WTC11 (cell line): ENCODE measurements at regions not wholly inside any gene's neighbourhood (a gene's known extent, or its start where the extent isn't known, plus 50 kb on each side); places are given as distances from the start of the nearest gene placed in this dataset.

Source experiments
- ATAC-seq: fragments of 200-7000 bp; cut with Tn5 transposase; 2 replicates; pipeline ENCODE4 v1.10.0; 2021; ENCODE audit warnings: mild to moderate bottlenecking, moderate library complexity
- CTCF ChIA-PET: fragments of 300-600 bp; sonication (Branson Sonifier 250); formaldehyde crosslinking; loops from one replicate; lab custom pipeline; 2021; ENCODE audit warnings: antibody characterized with exemption; lab: Charles Lee
- POLR2A ChIA-PET: fragments of 350-600 bp; sonication (Branson Sonifier 250); formaldehyde crosslinking; loops from one replicate; lab custom pipeline; 2021; ENCODE audit warnings: antibody characterized with exemption; lab: Charles Lee
- DNase-seq: peaks from one replicate; pipeline ENCODE4 v3.0.0; 2021; ENCODE audit warnings: low spot score
- H3K27ac Mint-ChIP-seq: 2 replicates; pipeline ENCODE4 v1.8.0; 2021; ENCODE audit warnings: mixed read lengths
- H3K27me3 Mint-ChIP-seq: 2 replicates; pipeline ENCODE4 v1.8.0; 2021; ENCODE audit warnings: low read depth, mild to moderate bottlenecking, moderate library complexity, mixed read lengths
- H3K36me3 Mint-ChIP-seq: 2 replicates; pipeline ENCODE4 v1.8.0; 2021; ENCODE audit warnings: mixed read lengths
- H3K4me1 Mint-ChIP-seq: 2 replicates; pipeline ENCODE4 v1.8.0; 2022; ENCODE audit warnings: mixed read lengths
- H3K4me3 Mint-ChIP-seq: 2 replicates; pipeline ENCODE4 v1.8.0; 2021; ENCODE audit warnings: mild to moderate bottlenecking, moderate library complexity, mixed read lengths
- H3K9me3 Mint-ChIP-seq: 2 replicates; pipeline ENCODE4 v1.8.0; 2021; ENCODE audit warnings: mixed read lengths
- CREM ChIP-seq: sonication (generic); formaldehyde crosslinking; IDR thresholded peaks from 2 replicates; pipeline ENCODE4 v1.8.1; 2022; ENCODE audit warnings: mild to moderate bottlenecking, missing genetic modification reagents, moderate library complexity
- GABPB1 ChIP-seq: sonication (generic); formaldehyde crosslinking; IDR thresholded peaks from 2 replicates; pipeline ENCODE4 v1.8.1; 2023; ENCODE audit warnings: mild to moderate bottlenecking, missing genetic modification reagents
- GTF2I ChIP-seq: fragments of 250-450 bp; sonication (Bioruptor Pico); conservative IDR thresholded peaks from 2 replicates; pipeline ENCODE4 v1.4.0; 2021; ENCODE audit warnings: mild to moderate bottlenecking
- IRF2 ChIP-seq: sonication (generic); formaldehyde crosslinking; IDR thresholded peaks from 2 replicates; pipeline ENCODE4 v1.8.0; 2022; ENCODE audit warnings: low read depth, missing genetic modification reagents, borderline replicate concordance
- JAZF1 ChIP-seq: fragments of 250-450 bp; sonication (Bioruptor Pico); IDR thresholded peaks from 2 replicates; pipeline ENCODE4 v1.9.0; 2021; ENCODE audit warnings: moderate library complexity, mild to moderate bottlenecking, inconsistent platforms
- MYBL2 ChIP-seq: sonication (generic); formaldehyde crosslinking; IDR thresholded peaks from 2 replicates; pipeline ENCODE4 v1.8.1; 2023; ENCODE audit warnings: mild to moderate bottlenecking, moderate library complexity, missing genetic modification reagents
- NR2C2 ChIP-seq: sonication (generic); formaldehyde crosslinking; IDR thresholded peaks from 2 replicates; pipeline ENCODE4 v1.8.0; 2022; ENCODE audit warnings: mild to moderate bottlenecking, missing genetic modification reagents
- ZNF232 ChIP-seq: sonication (generic); formaldehyde crosslinking; IDR thresholded peaks from 2 replicates; pipeline ENCODE4 v1.8.0; 2022; ENCODE audit warnings: mild to moderate bottlenecking, missing genetic modification reagents
- ZNF416 ChIP-seq: fragments of 250-450 bp; sonication (Bioruptor Pico); IDR thresholded peaks from 2 replicates; pipeline ENCODE4 v1.9.0; 2021; ENCODE audit warnings: mild to moderate bottlenecking, inconsistent platforms
- ZNF423 ChIP-seq: fragments of 250-450 bp; sonication (Bioruptor Pico); IDR thresholded peaks from 2 replicates; pipeline ENCODE4 v2.1.2; 2022; ENCODE audit warnings: mild to moderate bottlenecking, moderate library complexity
- TF ChIP-seq, protein P1 (sequence below): fragments of 250-450 bp; sonication (Bioruptor Pico); conservative IDR thresholded peaks from 2 replicates; pipeline ENCODE4 v1.9.0; 2021; ENCODE audit warnings: mild to moderate bottlenecking
- TF ChIP-seq, protein P2 (sequence below): sonication (generic); formaldehyde crosslinking; IDR thresholded peaks from 2 replicates; pipeline ENCODE4 v1.8.0; 2022; ENCODE audit warnings: mild to moderate bottlenecking, missing genetic modification reagents
- TF ChIP-seq, protein P3 (sequence below): sonication (generic); formaldehyde crosslinking; IDR thresholded peaks from 2 replicates; pipeline ENCODE4 v1.8.1; 2022; ENCODE audit warnings: low read depth, missing genetic modification reagents, borderline replicate concordance
- TF ChIP-seq, protein P4 (sequence below): sonication (generic); formaldehyde crosslinking; IDR thresholded peaks from 2 replicates; pipeline ENCODE4 v1.8.0; 2022; ENCODE audit warnings: mild to moderate bottlenecking, missing genetic modification reagents
- TF ChIP-seq, protein P5 (sequence below): sonication (generic); formaldehyde crosslinking; IDR thresholded peaks from 2 replicates; pipeline ENCODE4 v1.8.1; 2022; ENCODE audit warnings: mild to moderate bottlenecking, moderate library complexity, missing genetic modification reagents
- TF ChIP-seq, protein P6 (sequence below): sonication (generic); formaldehyde crosslinking; IDR thresholded peaks from 2 replicates; pipeline ENCODE4 v1.8.0; 2023; ENCODE audit warnings: mild to moderate bottlenecking, missing genetic modification reagents

DNA sequence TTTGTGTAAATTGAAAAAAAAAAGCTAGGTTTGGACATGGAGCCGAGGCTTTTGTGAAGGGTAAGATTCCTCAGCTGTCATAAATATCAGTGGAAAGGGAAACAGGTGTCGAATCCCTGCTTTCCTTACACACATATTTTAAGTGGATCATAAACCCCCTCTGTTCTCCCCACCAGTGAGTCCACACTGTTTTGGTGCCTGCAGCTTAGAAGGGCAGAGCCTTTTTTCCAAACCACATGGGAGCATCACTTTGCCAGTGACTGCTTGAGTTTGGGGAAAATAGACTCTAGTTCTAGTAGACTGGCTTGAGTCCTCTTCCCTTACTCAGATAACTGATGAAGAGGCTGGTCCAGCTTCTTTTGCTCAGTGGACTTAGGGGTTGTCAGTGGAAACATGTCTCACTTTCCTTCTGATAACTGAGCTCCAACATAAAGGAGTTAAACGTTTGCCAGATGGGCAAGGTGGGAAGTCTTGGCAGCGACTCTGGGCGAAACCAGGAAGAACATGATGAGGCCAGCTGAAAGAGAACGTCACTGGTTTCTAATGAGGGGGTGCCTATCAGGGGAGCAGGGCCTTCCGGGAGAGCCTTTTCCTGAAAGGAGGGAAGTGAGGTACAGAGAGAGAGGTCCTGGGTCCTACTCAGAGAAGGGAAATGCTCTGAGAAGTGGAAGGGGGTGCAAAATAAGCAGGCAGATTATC, 168.1 kb upstream of the PARP11 start:
- peaks cover 3% of the 10 kb centered on the region for H3K27me3 Mint-ChIP-seq
- peaks cover 19% of the 10 kb centered on the region for H3K9me3 Mint-ChIP-seq
- peaks cover 18% of the 10 kb centered on the region for H3K4me1 Mint-ChIP-seq
- POLR2A ChIA-PET: interaction anchor here (0.5 kb wide), 1 partner anchor 328 kb away, joined by 3 read pairs; no protein-coding TSS in a partner anchor
- no peak for ATAC-seq
- DNase-seq: no peak
- H3K36me3 Mint-ChIP-seq: peaks cover 7% of the 10 kb centered on the region
- CTCF ChIA-PET: interaction anchor here (0.5 to 5.8 kb wide), 4 partner anchors 79 to 236 kb away, joined by 3 to 43 read pairs (median 3); no protein-coding TSS in a partner anchor
- no peak overlapping the region for H3K4me3 Mint-ChIP-seq
- TF ChIP-seq, protein P1, sequence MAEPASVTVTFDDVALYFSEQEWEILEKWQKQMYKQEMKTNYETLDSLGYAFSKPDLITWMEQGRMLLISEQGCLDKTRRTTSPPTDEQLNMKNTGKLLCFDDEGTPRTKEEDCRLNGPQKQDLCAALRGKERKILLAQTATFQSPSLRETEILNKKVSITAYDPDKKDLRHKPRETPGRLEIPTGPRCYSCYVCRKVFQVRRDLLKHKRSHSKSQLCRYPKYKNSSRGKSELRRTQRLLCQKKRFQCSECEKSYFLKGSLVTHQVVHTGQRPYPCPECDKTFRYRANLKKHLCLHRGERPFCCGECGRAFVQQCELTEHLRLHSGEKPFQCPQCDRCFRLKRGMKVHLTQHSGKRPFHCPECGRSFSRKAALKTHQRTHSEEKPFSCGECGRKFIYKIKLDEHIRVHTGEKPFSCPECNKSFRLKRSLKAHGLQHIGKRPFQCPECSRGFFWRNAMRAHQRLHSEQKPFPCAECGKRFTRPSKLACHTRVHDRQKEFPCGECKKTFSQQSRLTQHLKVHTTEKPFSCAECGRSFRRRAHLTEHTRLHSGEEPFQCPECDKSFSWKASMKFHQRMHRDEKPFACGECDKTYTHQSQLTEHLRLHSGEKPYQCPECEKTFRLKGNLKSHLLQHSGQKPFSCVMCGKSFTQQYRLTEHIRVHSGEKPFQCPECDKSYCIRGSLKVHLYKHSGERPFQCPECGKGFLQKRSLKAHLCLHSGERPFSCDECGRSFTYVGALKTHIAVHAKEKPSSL (CRISPR knock-in tag): no peak
- TF ChIP-seq JAZF1 (CRISPR knock-in tag) (no peak), GABPB1 (CRISPR knock-in tag) (no peak), ZNF416 (no peak), ZNF232 (CRISPR knock-in tag) (no peak), IRF2 (CRISPR knock-in tag) (no peak), ZNF423 (no peak), MYBL2 (CRISPR knock-in tag) (no peak), GTF2I (CRISPR knock-in tag) (no peak)
- TF ChIP-seq, protein P2, sequence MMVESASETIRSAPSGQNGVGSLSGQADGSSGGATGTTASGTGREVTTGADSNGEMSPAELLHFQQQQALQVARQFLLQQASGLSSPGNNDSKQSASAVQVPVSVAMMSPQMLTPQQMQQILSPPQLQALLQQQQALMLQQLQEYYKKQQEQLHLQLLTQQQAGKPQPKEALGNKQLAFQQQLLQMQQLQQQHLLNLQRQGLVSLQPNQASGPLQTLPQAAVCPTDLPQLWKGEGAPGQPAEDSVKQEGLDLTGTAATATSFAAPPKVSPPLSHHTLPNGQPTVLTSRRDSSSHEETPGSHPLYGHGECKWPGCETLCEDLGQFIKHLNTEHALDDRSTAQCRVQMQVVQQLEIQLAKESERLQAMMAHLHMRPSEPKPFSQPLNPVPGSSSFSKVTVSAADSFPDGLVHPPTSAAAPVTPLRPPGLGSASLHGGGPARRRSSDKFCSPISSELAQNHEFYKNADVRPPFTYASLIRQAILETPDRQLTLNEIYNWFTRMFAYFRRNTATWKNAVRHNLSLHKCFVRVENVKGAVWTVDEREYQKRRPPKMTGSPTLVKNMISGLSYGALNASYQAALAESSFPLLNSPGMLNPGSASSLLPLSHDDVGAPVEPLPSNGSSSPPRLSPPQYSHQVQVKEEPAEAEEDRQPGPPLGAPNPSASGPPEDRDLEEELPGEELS (CRISPR knock-in tag): no peak
- TF ChIP-seq, protein P3, sequence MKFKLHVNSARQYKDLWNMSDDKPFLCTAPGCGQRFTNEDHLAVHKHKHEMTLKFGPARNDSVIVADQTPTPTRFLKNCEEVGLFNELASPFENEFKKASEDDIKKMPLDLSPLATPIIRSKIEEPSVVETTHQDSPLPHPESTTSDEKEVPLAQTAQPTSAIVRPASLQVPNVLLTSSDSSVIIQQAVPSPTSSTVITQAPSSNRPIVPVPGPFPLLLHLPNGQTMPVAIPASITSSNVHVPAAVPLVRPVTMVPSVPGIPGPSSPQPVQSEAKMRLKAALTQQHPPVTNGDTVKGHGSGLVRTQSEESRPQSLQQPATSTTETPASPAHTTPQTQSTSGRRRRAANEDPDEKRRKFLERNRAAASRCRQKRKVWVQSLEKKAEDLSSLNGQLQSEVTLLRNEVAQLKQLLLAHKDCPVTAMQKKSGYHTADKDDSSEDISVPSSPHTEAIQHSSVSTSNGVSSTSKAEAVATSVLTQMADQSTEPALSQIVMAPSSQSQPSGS (CRISPR knock-in tag): no peak
- TF ChIP-seq, protein P4, sequence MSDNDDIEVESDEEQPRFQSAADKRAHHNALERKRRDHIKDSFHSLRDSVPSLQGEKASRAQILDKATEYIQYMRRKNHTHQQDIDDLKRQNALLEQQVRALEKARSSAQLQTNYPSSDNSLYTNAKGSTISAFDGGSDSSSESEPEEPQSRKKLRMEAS (CRISPR knock-in tag): no peak
- TF ChIP-seq, protein P5, sequence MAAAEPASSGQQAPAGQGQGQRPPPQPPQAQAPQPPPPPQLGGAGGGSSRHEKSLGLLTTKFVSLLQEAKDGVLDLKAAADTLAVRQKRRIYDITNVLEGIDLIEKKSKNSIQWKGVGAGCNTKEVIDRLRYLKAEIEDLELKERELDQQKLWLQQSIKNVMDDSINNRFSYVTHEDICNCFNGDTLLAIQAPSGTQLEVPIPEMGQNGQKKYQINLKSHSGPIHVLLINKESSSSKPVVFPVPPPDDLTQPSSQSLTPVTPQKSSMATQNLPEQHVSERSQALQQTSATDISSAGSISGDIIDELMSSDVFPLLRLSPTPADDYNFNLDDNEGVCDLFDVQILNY: no peak
- TF ChIP-seq, protein P6, sequence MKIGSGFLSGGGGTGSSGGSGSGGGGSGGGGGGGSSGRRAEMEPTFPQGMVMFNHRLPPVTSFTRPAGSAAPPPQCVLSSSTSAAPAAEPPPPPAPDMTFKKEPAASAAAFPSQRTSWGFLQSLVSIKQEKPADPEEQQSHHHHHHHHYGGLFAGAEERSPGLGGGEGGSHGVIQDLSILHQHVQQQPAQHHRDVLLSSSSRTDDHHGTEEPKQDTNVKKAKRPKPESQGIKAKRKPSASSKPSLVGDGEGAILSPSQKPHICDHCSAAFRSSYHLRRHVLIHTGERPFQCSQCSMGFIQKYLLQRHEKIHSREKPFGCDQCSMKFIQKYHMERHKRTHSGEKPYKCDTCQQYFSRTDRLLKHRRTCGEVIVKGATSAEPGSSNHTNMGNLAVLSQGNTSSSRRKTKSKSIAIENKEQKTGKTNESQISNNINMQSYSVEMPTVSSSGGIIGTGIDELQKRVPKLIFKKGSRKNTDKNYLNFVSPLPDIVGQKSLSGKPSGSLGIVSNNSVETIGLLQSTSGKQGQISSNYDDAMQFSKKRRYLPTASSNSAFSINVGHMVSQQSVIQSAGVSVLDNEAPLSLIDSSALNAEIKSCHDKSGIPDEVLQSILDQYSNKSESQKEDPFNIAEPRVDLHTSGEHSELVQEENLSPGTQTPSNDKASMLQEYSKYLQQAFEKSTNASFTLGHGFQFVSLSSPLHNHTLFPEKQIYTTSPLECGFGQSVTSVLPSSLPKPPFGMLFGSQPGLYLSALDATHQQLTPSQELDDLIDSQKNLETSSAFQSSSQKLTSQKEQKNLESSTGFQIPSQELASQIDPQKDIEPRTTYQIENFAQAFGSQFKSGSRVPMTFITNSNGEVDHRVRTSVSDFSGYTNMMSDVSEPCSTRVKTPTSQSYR: no peak
- TF ChIP-seq, all 79 proteins: peak for 0
- no peak overlapping the region for H3K27ac Mint-ChIP-seq

DNA sequence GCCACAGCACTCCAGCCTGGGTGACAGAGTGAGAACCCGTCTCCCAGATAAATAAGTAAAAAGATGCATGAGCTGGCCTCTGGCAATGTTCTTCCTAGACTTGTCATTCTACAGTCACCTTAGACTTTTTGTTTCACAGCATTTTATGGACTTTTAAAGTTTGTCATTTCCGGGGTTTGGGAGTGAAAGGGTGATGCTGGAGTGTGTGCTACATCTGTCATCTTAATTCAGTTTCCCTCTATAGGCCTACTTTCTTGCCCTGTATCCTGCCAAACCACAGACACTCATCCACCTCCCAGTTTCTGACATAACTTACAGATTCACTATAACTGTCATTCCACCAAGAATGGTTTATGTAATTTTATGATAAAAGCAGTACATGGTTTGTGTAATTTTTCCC, 166.7 kb upstream of the PARP11 start:
- Mint-ChIP-seq H3K27me3 (peaks cover 15% of the 10 kb centered on the region), H3K27ac (no peak overlapping the region)
- no peak for DNase-seq
- TF ChIP-seq NR2C2 (CRISPR knock-in tag): no peak
- no peak for TF ChIP-seq MYBL2 (CRISPR knock-in tag)
- TF ChIP-seq CREM: no peak
- TF ChIP-seq, all 79 proteins: peak for 0
- CTCF ChIA-PET: interaction anchor here (0.9 to 5.8 kb wide), 4 partner anchors 9 to 77 kb away, joined by 4 to 43 read pairs (median 30); no protein-coding TSS in a partner anchor
- Mint-ChIP-seq H3K4me1 (peaks cover 8% of the 10 kb centered on the region), H3K4me3 (no peak overlapping the region), H3K36me3 (peaks cover 9% of the 10 kb centered on the region), H3K9me3 (peaks cover 21% of the 10 kb centered on the region)
- POLR2A ChIA-PET: interaction anchor here (0.6 kb wide), 1 partner anchor 156 kb away, joined by 4 read pairs; no protein-coding TSS in a partner anchor
- no peak for ATAC-seq
